Parathyroid adenoma (tissue), 2 donors: ENCODE measurements at regions not wholly inside any gene's neighbourhood (a gene's known extent, or its start where the extent isn't known, plus 50 kb on each side); places are given as distances from the start of the nearest gene placed in this dataset.

Source experiments
- H2AFZ ChIP-seq: fragments of 300-600 bp; sonication (generic); one replicate; pipeline ENCODE4 v1.7.0; 2017; ENCODE audit warnings: antibody characterized with exemption, mild to moderate bottlenecking
- H3K27ac ChIP-seq: fragments of 300-600 bp; sonication (generic); one replicate; pipeline ENCODE4 v1.7.0; 2017
- H3K27me3 ChIP-seq: fragments of 300-600 bp; sonication (generic); one replicate; pipeline ENCODE4 v1.7.0; 2017; ENCODE audit warnings: low read length; ENCODE audit not compliant: control insufficient read depth, insufficient read depth
- H3K36me3 ChIP-seq: fragments of 300-600 bp; sonication (generic); one replicate; pipeline ENCODE4 v1.7.0; 2017; ENCODE audit warnings: low read length; ENCODE audit not compliant: control insufficient read depth, insufficient read depth
- H3K4me1 ChIP-seq: fragments of 300-600 bp; sonication (generic); one replicate; pipeline ENCODE4 v1.7.0; 2017; ENCODE audit warnings: control low read depth
- H3K4me2 ChIP-seq: fragments of 300-600 bp; sonication (generic); one replicate; pipeline ENCODE4 v1.7.0; 2017; ENCODE audit warnings: low read length
- H3K4me3 ChIP-seq: fragments of 300-600 bp; sonication (generic); one replicate; pipeline ENCODE4 v1.7.0; 2017; ENCODE audit warnings: low read depth, low read length
- H3K79me2 ChIP-seq: fragments of 300-600 bp; sonication (generic); one replicate; pipeline ENCODE4 v1.7.0; 2017; ENCODE audit warnings: control low read depth
- H3K9ac ChIP-seq: fragments of 300-600 bp; sonication (generic); one replicate; pipeline ENCODE4 v1.7.0; 2017; ENCODE audit warnings: mild to moderate bottlenecking
- H3K9me3 ChIP-seq: fragments of 300-600 bp; sonication (generic); one replicate; pipeline ENCODE4 v1.7.0; 2017; ENCODE audit warnings: low read length; ENCODE audit not compliant: control insufficient read depth
- TF ChIP-seq, protein P1 (sequence below): fragments of 300-600 bp; sonication (generic); IDR thresholded peaks from one replicate; pipeline ENCODE4 v1.7.0; 2017; ENCODE audit warnings: antibody characterized with exemption, mild to moderate bottlenecking
- donor health status: primary hyperparathyroidism.

DNA sequence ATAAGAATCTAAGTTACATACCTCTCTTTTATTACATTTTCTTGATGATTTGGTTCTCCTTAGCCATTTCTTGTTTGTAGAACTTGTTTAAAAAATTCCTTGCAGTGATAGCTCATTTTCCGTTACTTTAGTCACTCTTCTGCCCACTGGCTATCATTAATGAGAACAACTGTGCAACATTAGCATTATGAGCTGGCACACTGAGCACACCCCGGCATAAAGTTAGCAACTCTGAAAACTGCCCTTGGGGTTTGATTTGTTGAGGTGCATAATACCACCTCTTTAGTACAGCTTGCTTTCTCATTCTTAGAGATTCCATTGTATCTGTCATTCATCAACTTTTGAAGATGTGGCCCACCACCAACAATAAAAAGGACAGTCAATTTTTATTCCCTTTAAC lies 87.6 kb upstream of the ADCY1 start:
- Histone ChIP-seq H3K4me2 (no peak overlapping the region), H2AFZ (no peak overlapping the region), H3K9ac (no peak overlapping the region), H3K9me3 (no peaks in the 10 kb centered on the region), H3K27ac (no peak overlapping the region), H3K4me3 (no peak overlapping the region), H3K79me2 (no peaks in the 10 kb centered on the region), H3K36me3 (no peaks in the 10 kb centered on the region), H3K27me3 (no peaks in the 10 kb centered on the region), H3K4me1 (no peaks in the 10 kb centered on the region)
- TF ChIP-seq, protein P1, sequence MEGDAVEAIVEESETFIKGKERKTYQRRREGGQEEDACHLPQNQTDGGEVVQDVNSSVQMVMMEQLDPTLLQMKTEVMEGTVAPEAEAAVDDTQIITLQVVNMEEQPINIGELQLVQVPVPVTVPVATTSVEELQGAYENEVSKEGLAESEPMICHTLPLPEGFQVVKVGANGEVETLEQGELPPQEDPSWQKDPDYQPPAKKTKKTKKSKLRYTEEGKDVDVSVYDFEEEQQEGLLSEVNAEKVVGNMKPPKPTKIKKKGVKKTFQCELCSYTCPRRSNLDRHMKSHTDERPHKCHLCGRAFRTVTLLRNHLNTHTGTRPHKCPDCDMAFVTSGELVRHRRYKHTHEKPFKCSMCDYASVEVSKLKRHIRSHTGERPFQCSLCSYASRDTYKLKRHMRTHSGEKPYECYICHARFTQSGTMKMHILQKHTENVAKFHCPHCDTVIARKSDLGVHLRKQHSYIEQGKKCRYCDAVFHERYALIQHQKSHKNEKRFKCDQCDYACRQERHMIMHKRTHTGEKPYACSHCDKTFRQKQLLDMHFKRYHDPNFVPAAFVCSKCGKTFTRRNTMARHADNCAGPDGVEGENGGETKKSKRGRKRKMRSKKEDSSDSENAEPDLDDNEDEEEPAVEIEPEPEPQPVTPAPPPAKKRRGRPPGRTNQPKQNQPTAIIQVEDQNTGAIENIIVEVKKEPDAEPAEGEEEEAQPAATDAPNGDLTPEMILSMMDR, result no peak

DNA sequence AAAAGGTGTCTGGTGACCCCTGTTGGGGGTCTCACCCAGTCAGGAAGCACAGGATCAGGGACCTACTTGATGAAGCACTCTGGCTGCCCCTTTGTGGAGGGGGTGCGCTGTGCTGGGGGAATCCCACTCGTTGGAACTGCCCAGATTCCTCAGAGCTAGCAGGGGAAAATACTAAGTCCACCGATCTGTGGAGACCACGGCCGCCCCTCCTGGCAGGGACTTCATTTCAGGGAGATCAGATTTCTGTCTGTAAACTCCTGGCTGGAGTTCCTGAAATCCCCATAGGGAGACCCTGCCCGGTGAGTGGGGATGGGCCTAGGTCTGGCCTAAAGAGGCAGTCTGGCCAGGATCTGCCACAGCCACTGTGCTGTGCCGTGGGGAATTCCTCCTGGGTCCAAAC lies 79.3 kb upstream of the ADCY1 start:
- Histone ChIP-seq H3K4me3 (no peak overlapping the region), H3K36me3 (no peaks in the 10 kb centered on the region), H3K4me2 (no peak overlapping the region), H3K9me3 (no peaks in the 10 kb centered on the region), H3K27me3 (no peaks in the 10 kb centered on the region), H2AFZ (no peak overlapping the region), H3K79me2 (no peaks in the 10 kb centered on the region), H3K9ac (no peak overlapping the region), H3K4me1 (no peaks in the 10 kb centered on the region), H3K27ac (no peak overlapping the region)
- TF ChIP-seq, protein P1, result no peak

DNA sequence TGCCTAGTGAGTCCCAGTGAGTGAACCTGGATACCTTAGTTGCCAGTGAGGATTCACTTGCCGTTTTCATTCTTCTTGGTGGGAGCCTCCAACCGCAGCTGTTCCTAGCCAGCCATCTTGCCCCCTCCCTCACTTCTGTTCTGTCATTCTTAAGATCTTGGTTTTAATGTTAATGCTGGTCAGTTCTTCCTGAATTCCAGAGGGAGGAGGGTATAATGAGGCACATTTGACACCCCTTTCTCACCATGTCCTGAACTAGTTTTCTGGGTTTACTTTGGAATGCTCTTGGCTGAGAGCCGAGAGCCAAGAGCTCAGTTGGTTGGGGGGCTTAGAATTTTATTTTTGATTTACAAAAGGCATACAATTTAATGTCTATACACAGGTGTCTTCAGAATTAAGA lies 78.5 kb upstream of the ADCY1 start:
- Histone ChIP-seq H2AFZ (no peak overlapping the region), H3K79me2 (no peaks in the 10 kb centered on the region), H3K9ac (no peak overlapping the region), H3K4me3 (no peak overlapping the region), H3K4me2 (no peak overlapping the region), H3K9me3 (no peaks in the 10 kb centered on the region), H3K36me3 (no peaks in the 10 kb centered on the region), H3K27ac (no peak overlapping the region), H3K4me1 (no peaks in the 10 kb centered on the region), H3K27me3 (no peaks in the 10 kb centered on the region)
- TF ChIP-seq, protein P1, result no peak

DNA sequence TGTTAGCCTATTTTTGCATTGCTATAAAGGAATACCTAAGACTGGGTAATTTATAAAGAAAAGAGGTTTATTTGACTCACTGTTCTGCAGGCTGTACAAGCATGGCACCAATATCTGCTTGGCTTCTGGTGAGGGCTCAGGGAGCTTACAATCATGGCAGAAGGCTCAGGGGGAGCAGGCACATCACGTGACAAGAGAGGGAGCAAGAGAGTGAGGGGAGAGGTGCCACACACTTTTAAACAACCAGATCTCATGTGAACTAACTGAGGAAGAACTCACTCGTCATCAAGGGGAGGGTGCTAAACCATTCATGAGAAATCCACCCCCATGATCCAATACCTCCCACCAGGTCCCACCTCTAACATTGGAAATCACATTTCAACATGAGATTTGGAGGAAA lies 73.9 kb upstream of the ADCY1 start:
- H3K4me1 ChIP-seq, result no peaks in the 10 kb centered on the region
- TF ChIP-seq, protein P1, result no peak
- H3K27me3 ChIP-seq, result no peaks in the 10 kb centered on the region
- H3K36me3 ChIP-seq, result no peaks in the 10 kb centered on the region
- no peaks in the 10 kb centered on the region for H3K79me2 ChIP-seq
- H3K4me2 ChIP-seq, result no peak overlapping the region
- H2AFZ ChIP-seq, result no peak overlapping the region
- H3K9ac ChIP-seq, result no peak overlapping the region
- no peak overlapping the region for H3K4me3 ChIP-seq
- H3K27ac ChIP-seq, result no peak overlapping the region
- no peaks in the 10 kb centered on the region for H3K9me3 ChIP-seq

DNA sequence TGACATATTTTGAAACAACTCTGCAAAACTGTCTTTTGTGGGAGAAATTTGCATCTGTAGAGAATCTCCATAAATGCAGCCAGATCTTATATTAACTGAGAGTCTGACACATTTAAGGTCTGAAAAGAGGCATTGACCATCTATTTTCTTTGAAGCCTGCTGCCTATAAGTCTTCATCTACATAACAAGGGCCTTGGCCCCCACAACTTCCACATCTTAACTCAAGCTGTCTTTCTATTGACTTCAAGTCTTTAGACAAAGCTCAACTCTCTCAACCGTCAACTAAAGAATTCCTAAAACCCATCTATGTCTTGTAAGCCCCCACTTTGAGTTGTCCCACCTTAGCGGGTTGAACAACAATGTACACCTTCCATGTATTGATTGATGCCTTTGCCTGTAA lies 72.4 kb upstream of the ADCY1 start:
- H3K27ac ChIP-seq, result no peak overlapping the region
- no peaks in the 10 kb centered on the region for H3K27me3 ChIP-seq
- H2AFZ ChIP-seq, result no peak overlapping the region
- TF ChIP-seq, protein P1, result no peak
- no peak overlapping the region for H3K9ac ChIP-seq
- H3K9me3 ChIP-seq, result no peaks in the 10 kb centered on the region
- H3K4me3 ChIP-seq, result no peak overlapping the region
- H3K4me1 ChIP-seq, result no peaks in the 10 kb centered on the region
- no peaks in the 10 kb centered on the region for H3K79me2 ChIP-seq
- H3K4me2 ChIP-seq, result no peak overlapping the region
- no peaks in the 10 kb centered on the region for H3K36me3 ChIP-seq
